ENCODE measurements at regions not wholly inside any gene's neighbourhood (a gene's known extent, or its start where the extent isn't known, plus 50 kb on each side); places are given as distances from the start of the nearest gene placed in this dataset.

GRCh38 chr3:13715961-13716360, 163.9 kb downstream of the WNT7A start:
- H3K4me3 Mint-ChIP-seq (ENCODE audit: unreplicated experiment) = no peak overlapping the region
- H3K27me3 Mint-ChIP-seq (ENCODE audit: unreplicated experiment) = peaks cover 19% of the 10 kb centered on the region
- H3K4me1 Mint-ChIP-seq (ENCODE audit: low read depth, unreplicated experiment) = no peaks in the 10 kb centered on the region
- no peak overlapping the region for H3K27ac Mint-ChIP-seq (ENCODE audit: unreplicated experiment)
- no peak for TF ChIP-seq CTCF (IDR thresholded peaks at IDR 0.05; ENCODE audit: partially characterized antibody, unreplicated experiment)
- DNase-seq = no peak
- H3K36me3 Mint-ChIP-seq (ENCODE audit: unreplicated experiment) = peaks cover 34% of the 10 kb centered on the region
- peaks cover 7% of the 10 kb centered on the region for H3K9me3 Mint-ChIP-seq (ENCODE audit: unreplicated experiment)

- H3K27ac Mint-ChIP-seq (ENCODE audit: unreplicated experiment) = no peak overlapping the region
- no peaks in the 10 kb centered on the region for H3K4me1 Mint-ChIP-seq (ENCODE audit: low read depth, unreplicated experiment)
- H3K4me3 Mint-ChIP-seq (ENCODE audit: unreplicated experiment) = no peak overlapping the region
- peaks cover 8% of the 10 kb centered on the region for H3K9me3 Mint-ChIP-seq (ENCODE audit: unreplicated experiment)
- no peak for DNase-seq
- H3K36me3 Mint-ChIP-seq (ENCODE audit: unreplicated experiment) = peaks cover 38% of the 10 kb centered on the region
- peaks cover 24% of the 10 kb centered on the region for H3K27me3 Mint-ChIP-seq (ENCODE audit: unreplicated experiment)
- no peak for TF ChIP-seq CTCF (IDR thresholded peaks at IDR 0.05; ENCODE audit: partially characterized antibody, unreplicated experiment)
These were observed 164.5 kb downstream of the WNT7A start for GRCh38 chr3:13715167-13715954.

GRCh38 chr3:13714251-13714916, 165.5 kb downstream of the FBLN2 start:
- peaks cover 45% of the 10 kb centered on the region for H3K36me3 Mint-ChIP-seq (ENCODE audit: unreplicated experiment)
- no peak for DNase-seq
- H3K9me3 Mint-ChIP-seq (ENCODE audit: unreplicated experiment) = peaks cover 11% of the 10 kb centered on the region
- no peak for TF ChIP-seq CTCF (IDR thresholded peaks at IDR 0.05; ENCODE audit: partially characterized antibody, unreplicated experiment)
- H3K27ac Mint-ChIP-seq (ENCODE audit: unreplicated experiment) = no peak overlapping the region
- H3K27me3 Mint-ChIP-seq (ENCODE audit: unreplicated experiment) = peaks cover 30% of the 10 kb centered on the region
- H3K4me1 Mint-ChIP-seq (ENCODE audit: low read depth, unreplicated experiment) = no peaks in the 10 kb centered on the region
- no peak overlapping the region for H3K4me3 Mint-ChIP-seq (ENCODE audit: unreplicated experiment)

GRCh38 chr3:13713396-13713795, 164.5 kb downstream of the FBLN2 start:
- peaks cover 53% of the 10 kb centered on the region for H3K36me3 Mint-ChIP-seq (ENCODE audit: unreplicated experiment)
- H3K4me1 Mint-ChIP-seq (ENCODE audit: low read depth, unreplicated experiment) = no peaks in the 10 kb centered on the region

More at GRCh38 chr3:13713396-13713795, 164.5 kb downstream of the FBLN2 start:
- Mint-ChIP-seq H3K9me3 (ENCODE audit: unreplicated experiment) (peaks cover 16% of the 10 kb centered on the region), H3K27me3 (ENCODE audit: unreplicated experiment) (peaks cover 34% of the 10 kb centered on the region), H3K27ac (ENCODE audit: unreplicated experiment) (no peak overlapping the region), H3K4me3 (ENCODE audit: unreplicated experiment) (no peak overlapping the region)
- TF ChIP-seq CTCF (IDR thresholded peaks at IDR 0.05; ENCODE audit: partially characterized antibody, unreplicated experiment) = no peak
- no peak for DNase-seq

Data from glutamatergic neuron (in vitro differentiated cells).